ENCODE measurements at regions not wholly inside any gene's neighbourhood (a gene's known extent, or its start where the extent isn't known, plus 50 kb on each side); places are given as distances from the start of the nearest gene placed in this dataset.

DNA sequence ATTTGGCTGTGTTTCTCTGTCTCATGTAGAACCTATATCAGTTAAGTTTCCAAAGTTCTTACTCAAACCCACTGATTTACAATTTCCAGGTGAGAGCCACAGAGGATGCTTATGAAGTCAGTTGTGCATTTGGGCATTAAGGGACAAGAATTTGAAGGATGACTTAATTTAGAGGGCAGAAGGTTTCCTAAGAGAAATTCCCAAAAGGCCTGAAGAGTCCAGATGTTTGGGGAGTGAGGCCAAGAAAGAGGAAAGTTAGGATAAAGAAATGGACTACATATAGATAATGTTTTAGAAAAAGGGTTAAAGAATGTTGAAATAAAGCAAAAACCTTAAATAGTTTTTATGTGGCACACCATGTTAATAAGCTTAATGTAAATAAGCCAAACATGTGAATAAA is 338.7 kb upstream of the GRM7 start:
- TF ChIP-seq CTCF (conservative IDR thresholded peaks at IDR 0.05) (no peak), ZFX (IDR thresholded peaks at IDR 0.05) (no peak)
